Body of pancreas (tissue), 4 donors: ENCODE measurements at regions not wholly inside any gene's neighbourhood (a gene's known extent, or its start where the extent isn't known, plus 50 kb on each side); places are given as distances from the start of the nearest gene placed in this dataset.

Source experiments
- CTCF ChIP-seq, 7 experiments: fragments of 450-650 bp in 4 of 7; fragments of 200-600 bp in 3 of 7; sonication (generic) in 3 of 7; IDR thresholded peaks; one replicate each; pipeline ENCODE4 v1.5.1; 2016 to 2019; ENCODE audit warnings: antibody characterized with exemption in 7 of 7
- POLR2A ChIP-seq, 3 donors: fragments of 450-650 bp; IDR thresholded peaks; one replicate each; pipeline ENCODE4 v1.6.1; 2016; ENCODE audit warnings: antibody characterized with exemption in 3 of 3, mild to moderate bottlenecking in 2 of 3

- TF ChIP-seq CTCF (IDR thresholded peaks at IDR 0.05), result no peak
- no peak for TF ChIP-seq POLR2A (IDR thresholded peaks at IDR 0.05)
These were observed 320.5 kb upstream of the EMCN start for GRCh38 chr4:100838286-100838685.
